ENCODE measurements at regions not wholly inside any gene's neighbourhood (a gene's known extent, or its start where the extent isn't known, plus 50 kb on each side); places are given as distances from the start of the nearest gene placed in this dataset.
"Not testable (repeated sequence)": the region's sequence is repeated elsewhere in the genome, so short reads cannot be mapped to it uniquely, and the experiment has no call there.

DNA sequence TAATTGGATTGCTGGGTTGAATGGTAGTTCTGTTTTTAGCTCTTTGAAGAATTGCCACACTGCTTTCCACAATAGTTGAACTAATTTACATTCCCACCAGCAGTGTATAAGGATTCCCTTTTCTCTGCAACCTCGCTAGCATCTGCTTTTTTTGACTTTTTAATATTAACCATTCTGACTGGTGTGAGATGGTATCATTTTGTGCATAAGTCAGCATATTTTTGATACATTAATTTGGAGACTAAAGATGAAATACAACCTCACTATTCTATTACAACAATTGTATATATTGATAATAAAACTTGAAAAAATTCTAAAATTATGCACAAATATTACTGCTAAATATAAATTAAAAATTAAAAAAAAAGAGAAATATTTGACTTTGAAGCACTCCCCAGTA is 350.9 kb downstream of the SPIN4 start:
- TF ChIP-seq, protein P1, sequence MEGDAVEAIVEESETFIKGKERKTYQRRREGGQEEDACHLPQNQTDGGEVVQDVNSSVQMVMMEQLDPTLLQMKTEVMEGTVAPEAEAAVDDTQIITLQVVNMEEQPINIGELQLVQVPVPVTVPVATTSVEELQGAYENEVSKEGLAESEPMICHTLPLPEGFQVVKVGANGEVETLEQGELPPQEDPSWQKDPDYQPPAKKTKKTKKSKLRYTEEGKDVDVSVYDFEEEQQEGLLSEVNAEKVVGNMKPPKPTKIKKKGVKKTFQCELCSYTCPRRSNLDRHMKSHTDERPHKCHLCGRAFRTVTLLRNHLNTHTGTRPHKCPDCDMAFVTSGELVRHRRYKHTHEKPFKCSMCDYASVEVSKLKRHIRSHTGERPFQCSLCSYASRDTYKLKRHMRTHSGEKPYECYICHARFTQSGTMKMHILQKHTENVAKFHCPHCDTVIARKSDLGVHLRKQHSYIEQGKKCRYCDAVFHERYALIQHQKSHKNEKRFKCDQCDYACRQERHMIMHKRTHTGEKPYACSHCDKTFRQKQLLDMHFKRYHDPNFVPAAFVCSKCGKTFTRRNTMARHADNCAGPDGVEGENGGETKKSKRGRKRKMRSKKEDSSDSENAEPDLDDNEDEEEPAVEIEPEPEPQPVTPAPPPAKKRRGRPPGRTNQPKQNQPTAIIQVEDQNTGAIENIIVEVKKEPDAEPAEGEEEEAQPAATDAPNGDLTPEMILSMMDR (IDR thresholded peaks at IDR 0.05): not testable (repeated sequence)
- not testable (repeated sequence) for TF ChIP-seq EZH2 (IDR thresholded peaks at IDR 0.05)
